ENCODE measurements at regions not wholly inside any gene's neighbourhood (a gene's known extent, or its start where the extent isn't known, plus 50 kb on each side); places are given as distances from the start of the nearest gene placed in this dataset.

- TF ChIP-seq CTCF (IDR thresholded peaks at IDR 0.05; ENCODE audit: poor library complexity, severe bottlenecking) (no peak), EZH2 (IDR thresholded peaks at IDR 0.05; ENCODE audit: borderline replicate concordance, insufficient read depth, low read length, poor library complexity, severe bottlenecking) (no peak), MXI1 (conservative IDR thresholded peaks at IDR 0.05; ENCODE audit: poor library complexity, severe bottlenecking) (no peak), POLR2AphosphoS5 (IDR thresholded peaks at IDR 0.05) (no peak), SMC3 (conservative IDR thresholded peaks at IDR 0.05; ENCODE audit: poor library complexity) (no peak)
Observed at GRCh38 chr12:33721561-33721960, 281.9 kb upstream of the SYT10 start.

Measured in neural cell (in vitro differentiated cells).